KOPT-K1 (cell line): ENCODE measurements at regions not wholly inside any gene's neighbourhood (a gene's known extent, or its start where the extent isn't known, plus 50 kb on each side); places are given as distances from the start of the nearest gene placed in this dataset.

Source experiments
- H3K27ac ChIP-seq: fragments of 200-600 bp; sonication (generic); 2 replicates; pipeline ENCODE4 v1.5.1; 2016; ENCODE audit warnings: antibody characterized with exemption, mild to moderate bottlenecking, low read depth, low read length; ENCODE audit not compliant: poor library complexity, severe bottlenecking
- H3K36me3 ChIP-seq: fragments of 200-600 bp; sonication (generic); 2 replicates; pipeline ENCODE4 v1.5.1; 2017; ENCODE audit warnings: antibody characterized with exemption, mild to moderate bottlenecking, low read length, moderate library complexity; ENCODE audit not compliant: insufficient read depth
- H3K9me3 ChIP-seq: fragments of 200-600 bp; sonication (generic); 2 replicates; pipeline ENCODE4 v1.5.1; 2017; ENCODE audit warnings: antibody characterized with exemption, low read length, mild to moderate bottlenecking; ENCODE audit not compliant: insufficient read depth, poor library complexity, severe bottlenecking

- no peaks in the 10 kb centered on the region for H3K9me3 ChIP-seq
- no peaks in the 10 kb centered on the region for H3K36me3 ChIP-seq
- H3K27ac ChIP-seq, result no peak overlapping the region
Observed at GRCh38 chr4:123748806-123749205, 352.2 kb downstream of the SPRY1 start.

- Histone ChIP-seq H3K36me3 (no peaks in the 10 kb centered on the region), H3K9me3 (no peaks in the 10 kb centered on the region), H3K27ac (no peak overlapping the region)
Observed at GRCh38 chr4:123749383-123749782, 352.8 kb downstream of the SPRY1 start.

GRCh38 chr4:123750044-123750443 lies 353.4 kb downstream of the SPRY1 start:
- no peak overlapping the region for H3K27ac ChIP-seq
- no peaks in the 10 kb centered on the region for H3K36me3 ChIP-seq
- no peaks in the 10 kb centered on the region for H3K9me3 ChIP-seq

GRCh38 chr4:123755655-123756054 lies 359.1 kb downstream of the SPRY1 start:
- Histone ChIP-seq H3K9me3 (no peaks in the 10 kb centered on the region), H3K36me3 (no peaks in the 10 kb centered on the region), H3K27ac (no peak overlapping the region)

- Histone ChIP-seq H3K36me3 (no peaks in the 10 kb centered on the region), H3K9me3 (no peaks in the 10 kb centered on the region), H3K27ac (no peak overlapping the region)
Observed at GRCh38 chr4:123767806-123768205, 371.2 kb downstream of the SPRY1 start.

GRCh38 chr4:123770884-123771283 lies 374.3 kb downstream of the SPRY1 start:
- Histone ChIP-seq H3K27ac (no peak overlapping the region), H3K9me3 (no peaks in the 10 kb centered on the region), H3K36me3 (no peaks in the 10 kb centered on the region)

GRCh38 chr4:123776267-123776666 lies 379.7 kb downstream of the SPRY1 start:
- no peaks in the 10 kb centered on the region for H3K36me3 ChIP-seq
- H3K27ac ChIP-seq, result no peak overlapping the region
- H3K9me3 ChIP-seq, result no peaks in the 10 kb centered on the region

- Histone ChIP-seq H3K36me3 (no peaks in the 10 kb centered on the region), H3K9me3 (no peaks in the 10 kb centered on the region), H3K27ac (no peak overlapping the region)
Observed at GRCh38 chr4:123777373-123777772, 380.8 kb downstream of the SPRY1 start.

- H3K27ac ChIP-seq, result no peak overlapping the region
- H3K9me3 ChIP-seq, result no peaks in the 10 kb centered on the region
Observed at GRCh38 chr4:123783151-123783790, 386.7 kb downstream of the SPRY1 start.

GRCh38 chr4:123783921-123784320 lies 387.3 kb downstream of the SPRY1 start:
- no peaks in the 10 kb centered on the region for H3K9me3 ChIP-seq
- no peak overlapping the region for H3K27ac ChIP-seq
- H3K36me3 ChIP-seq, result no peaks in the 10 kb centered on the region

More at GRCh38 chr4:123783151-123783790, 386.7 kb downstream of the SPRY1 start:
- no peaks in the 10 kb centered on the region for H3K36me3 ChIP-seq

- Histone ChIP-seq H3K27ac (no peak overlapping the region), H3K36me3 (no peaks in the 10 kb centered on the region), H3K9me3 (no peaks in the 10 kb centered on the region)
Observed at GRCh38 chr4:123784626-123785025, 388.0 kb downstream of the SPRY1 start.

GRCh38 chr4:123785538-123785937 lies 388.9 kb downstream of the SPRY1 start:
- no peak overlapping the region for H3K27ac ChIP-seq
- no peaks in the 10 kb centered on the region for H3K36me3 ChIP-seq
- H3K9me3 ChIP-seq, result no peaks in the 10 kb centered on the region

GRCh38 chr4:123786163-123786915 lies 389.7 kb downstream of the SPRY1 start:
- Histone ChIP-seq H3K9me3 (no peaks in the 10 kb centered on the region), H3K36me3 (no peaks in the 10 kb centered on the region), H3K27ac (no peak overlapping the region)

- Histone ChIP-seq H3K27ac (no peak overlapping the region), H3K36me3 (no peaks in the 10 kb centered on the region), H3K9me3 (no peaks in the 10 kb centered on the region)
Observed at GRCh38 chr4:123786920-123787319, 390.3 kb downstream of the SPRY1 start.

- H3K36me3 ChIP-seq, result no peaks in the 10 kb centered on the region
- H3K9me3 ChIP-seq, result no peaks in the 10 kb centered on the region
- H3K27ac ChIP-seq, result no peak overlapping the region
Observed at GRCh38 chr4:123787512-123788080, 391.0 kb downstream of the SPRY1 start.

- no peaks in the 10 kb centered on the region for H3K9me3 ChIP-seq
- H3K36me3 ChIP-seq, result no peaks in the 10 kb centered on the region
- H3K27ac ChIP-seq, result no peak overlapping the region
Observed at GRCh38 chr4:123788577-123788976, 392.0 kb downstream of the SPRY1 start.
